ENCODE measurements at regions not wholly inside any gene's neighbourhood (a gene's known extent, or its start where the extent isn't known, plus 50 kb on each side); places are given as distances from the start of the nearest gene placed in this dataset.

- no peak for TF ChIP-seq ZSCAN31 (CRISPR knock-in tag; IDR thresholded peaks at IDR 0.05; ENCODE audit: low read depth)
- TF ChIP-seq ZNF709 (CRISPR knock-in tag; IDR thresholded peaks at IDR 0.05), result no peak
- no peak for TF ChIP-seq CHD4 (IDR thresholded peaks at IDR 0.05; ENCODE audit: borderline replicate concordance, low read length)
- TF ChIP-seq ZNF256 (CRISPR knock-in tag; conservative IDR thresholded peaks at IDR 0.05), result no peak
- TF ChIP-seq ZNF513 (CRISPR knock-in tag; conservative IDR thresholded peaks at IDR 0.05), result no peak
- TF ChIP-seq SCMH1 (CRISPR knock-in tag; IDR thresholded peaks at IDR 0.05; ENCODE audit: borderline replicate concordance), result no peak
- TF ChIP-seq GMEB1 (CRISPR knock-in tag; IDR thresholded peaks at IDR 0.05; ENCODE audit: borderline replicate concordance), result no peak
- FAIRE-seq (no peak), ATAC-seq (no peak), DNase-seq (ENCODE audit: low spot score) (no peak)
- H3K79me2 ChIP-seq (ENCODE audit: insufficient read depth, low read length), result no peaks in the 10 kb centered on the region
- H3K4me1 ChIP-seq (ENCODE audit: insufficient read depth, low read length), result no peaks in the 10 kb centered on the region
- 4% methylated on average over 2 of the region's 2 CpGs for WGBS (ENCODE audit: low lambda C conversion rate)
- no peak overlapping the region for H3K4me3 ChIP-seq (replicated peaks in 1 of 3; ENCODE audit: insufficient read depth in 1 of 3, low read depth in 2 of 3, low read length in 3 of 3)
- H3K9me3 ChIP-seq (ENCODE audit: low read length), result peaks cover 44% of the 10 kb centered on the region
- CTCF ChIA-PET (ENCODE audit: low intra/inter-chr PET ratio, low total read pairs), result no interaction called here
- no peaks in the 10 kb centered on the region for H3K27me3 ChIP-seq (ENCODE audit: control insufficient read depth in 1 of 2, insufficient read depth in 2 of 2, low read length in 2 of 2)
- POLR2A ChIA-PET, result no interaction called here
- H3K4me2 ChIP-seq (ENCODE audit: low read depth, low read length), result no peak overlapping the region
- H3K9ac ChIP-seq (ENCODE audit: insufficient read depth, low read depth, low read length), result no peak overlapping the region
- in situ Hi-C loops (cut with HindIII; ENCODE audit: extremely low pct_ligation_motif_present, low pct_unique_long_range_greater_than_20kb), result no loop called here
- no TSS peak for BruUV-seq (replicated peaks)
- intact Hi-C loops (cut with micrococcal nuclease; ENCODE audit: unreplicated experiment), result no loop called here
- no peaks in the 10 kb centered on the region for H4K20me1 ChIP-seq (ENCODE audit: insufficient read depth, low read length)
- no peak overlapping the region for H3K27ac ChIP-seq (ENCODE audit: extremely low read length, insufficient read depth, low read length)
- no peak overlapping the region for H2AFZ ChIP-seq (ENCODE audit: low read length)
- no peaks in the 10 kb centered on the region for H3K36me3 ChIP-seq (replicated peaks in 1 of 2; ENCODE audit: control insufficient read depth in 1 of 2, insufficient read depth in 2 of 2, low read length in 2 of 2)
Measured at GRCh38 chr4:66613591-66613990, 931.7 kb downstream of the CENPC start.

Measured in HepG2 (cell line).